GM18511 (cell line): ENCODE measurements at regions not wholly inside any gene's neighbourhood (a gene's known extent, or its start where the extent isn't known, plus 50 kb on each side); places are given as distances from the start of the nearest gene placed in this dataset.
"Not testable (repeated sequence)": the region's sequence is repeated elsewhere in the genome, so short reads cannot be mapped to it uniquely, and the experiment has no call there.

ENCODE experiments used
- ATAC-seq: cut with Tn5 transposase; IDR thresholded peaks from one replicate; pipeline ENCODE4 v1.9.1; 2021; ENCODE audit warnings: mild to moderate bottlenecking, moderate library complexity; ENCODE audit not compliant: unreplicated experiment

GRCh38 chr4:158397781-158398180 lies 123.9 kb upstream of the RXFP1 start:
- no peak for ATAC-seq

- ATAC-seq: not testable (repeated sequence)
Measured at GRCh38 chr4:158407961-158408360, 113.7 kb upstream of the RXFP1 start.

DNA sequence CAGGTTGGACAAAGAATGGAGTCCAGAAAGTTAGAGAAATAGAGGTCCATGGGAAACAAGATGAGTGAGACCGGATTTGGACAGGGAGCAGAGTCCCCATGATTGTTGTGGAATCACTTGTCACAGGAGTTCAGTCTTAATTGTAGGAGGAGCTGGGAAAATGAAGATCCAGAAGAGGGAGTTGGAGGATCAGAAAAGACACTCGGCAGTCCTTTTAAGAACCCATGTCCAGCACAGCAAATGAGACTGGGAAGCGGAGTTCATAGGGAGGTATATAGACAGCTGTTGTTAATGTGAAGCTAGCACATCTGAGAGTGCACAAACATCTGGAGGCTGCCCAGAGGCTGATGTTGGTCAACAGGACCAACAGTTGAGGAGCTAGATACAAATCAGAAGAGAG lies 111.4 kb upstream of the RXFP1 start:
- no peak for ATAC-seq

DNA sequence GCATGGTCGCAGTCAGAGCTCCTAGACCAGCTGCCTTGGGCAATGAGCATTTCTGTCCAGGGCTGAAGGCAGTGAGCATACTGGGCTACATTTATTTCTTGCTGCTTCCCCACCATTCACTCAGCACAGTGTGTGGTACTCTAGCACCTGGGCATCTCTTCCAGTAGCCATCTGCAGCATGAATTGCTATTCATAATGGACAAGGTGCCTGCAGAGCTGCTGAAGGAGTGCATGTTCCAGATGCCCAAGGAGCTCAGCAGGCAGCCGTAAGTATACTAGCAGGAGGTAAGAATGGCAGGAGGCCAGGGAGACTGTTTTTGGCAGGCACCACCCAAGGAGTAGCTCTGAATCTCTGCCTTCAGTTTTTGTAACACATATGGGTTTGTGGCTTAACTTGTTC lies 110.4 kb upstream of the RXFP1 start:
- ATAC-seq: no peak

- ATAC-seq: not testable (repeated sequence)
Measured at GRCh38 chr4:158418679-158419078, 103.0 kb upstream of the RXFP1 start.

- no peak for ATAC-seq
Measured at GRCh38 chr4:158420782-158421181, 100.9 kb upstream of the RXFP1 start.

- ATAC-seq: no peak
Measured at GRCh38 chr4:158422546-158422945, 99.1 kb upstream of the RXFP1 start.

DNA sequence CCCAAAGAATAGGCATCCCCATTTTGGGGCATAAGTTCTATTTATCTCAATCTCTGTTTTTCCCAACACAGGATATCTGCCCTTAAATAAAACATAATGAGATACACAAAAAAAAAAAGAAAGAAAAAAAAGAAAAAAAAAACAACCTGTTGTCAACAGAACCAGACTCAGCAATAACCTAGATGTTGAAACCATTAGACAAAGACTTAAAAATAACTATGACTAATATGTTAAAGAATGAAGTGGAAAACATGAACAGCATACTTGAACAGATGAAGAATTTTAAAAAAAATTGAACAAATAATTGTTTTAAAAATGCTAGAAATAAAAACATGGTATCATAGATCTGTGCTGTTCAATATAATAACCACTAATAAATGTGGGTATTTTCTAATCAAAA lies 93.4 kb upstream of the RXFP1 start:
- ATAC-seq: no peak

- ATAC-seq: no peak
Measured at GRCh38 chr4:158442736-158443135, 78.9 kb upstream of the RXFP1 start.

DNA sequence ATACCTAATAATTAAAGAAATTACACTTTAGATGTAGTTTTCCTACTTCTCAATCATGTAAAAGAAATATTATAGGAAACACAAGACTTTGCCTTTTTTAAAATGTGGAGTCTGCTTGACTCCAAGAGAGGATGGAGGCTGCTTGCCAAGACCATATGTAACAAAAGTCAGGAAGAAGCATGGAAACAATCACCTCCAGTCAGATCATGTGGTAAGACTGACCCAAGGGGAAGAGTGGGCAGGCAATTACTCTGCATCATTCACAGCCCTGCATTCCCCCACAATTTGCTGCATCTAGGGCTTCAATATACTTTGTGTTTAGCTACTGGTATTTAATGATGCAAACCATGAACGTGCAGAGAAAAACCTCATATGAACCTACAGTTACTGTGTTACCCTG lies 78.0 kb upstream of the RXFP1 start:
- no peak for ATAC-seq

GRCh38 chr4:158444621-158445020 lies 77.1 kb upstream of the RXFP1 start:
- ATAC-seq: no peak

GRCh38 chr4:158446106-158446505 lies 75.6 kb upstream of the RXFP1 start:
- no peak for ATAC-seq

- no peak for ATAC-seq
Measured at GRCh38 chr4:158450741-158451140, 70.9 kb upstream of the RXFP1 start.

DNA sequence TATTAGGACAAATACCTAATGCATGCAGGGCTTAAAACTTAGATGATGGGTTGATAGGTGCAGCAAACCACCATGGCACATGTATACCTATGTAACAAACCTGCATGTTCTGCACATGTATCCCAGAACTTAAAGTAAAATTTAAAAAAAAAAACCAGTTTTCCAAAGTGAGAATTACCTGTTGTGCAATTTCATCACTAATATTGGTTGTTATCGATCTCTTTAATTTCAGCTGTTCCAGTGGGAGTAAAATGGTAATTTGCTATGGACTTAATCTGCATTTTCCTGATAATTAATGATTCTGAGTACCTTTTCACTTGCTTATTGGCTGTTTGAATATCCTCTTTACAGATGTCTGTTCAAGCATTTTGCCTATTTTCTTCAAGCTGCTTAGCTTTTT lies 69.6 kb upstream of the RXFP1 start:
- ATAC-seq: not testable (repeated sequence)

- ATAC-seq: no peak
Measured at GRCh38 chr4:158458271-158458895, 63.3 kb upstream of the RXFP1 start.

DNA sequence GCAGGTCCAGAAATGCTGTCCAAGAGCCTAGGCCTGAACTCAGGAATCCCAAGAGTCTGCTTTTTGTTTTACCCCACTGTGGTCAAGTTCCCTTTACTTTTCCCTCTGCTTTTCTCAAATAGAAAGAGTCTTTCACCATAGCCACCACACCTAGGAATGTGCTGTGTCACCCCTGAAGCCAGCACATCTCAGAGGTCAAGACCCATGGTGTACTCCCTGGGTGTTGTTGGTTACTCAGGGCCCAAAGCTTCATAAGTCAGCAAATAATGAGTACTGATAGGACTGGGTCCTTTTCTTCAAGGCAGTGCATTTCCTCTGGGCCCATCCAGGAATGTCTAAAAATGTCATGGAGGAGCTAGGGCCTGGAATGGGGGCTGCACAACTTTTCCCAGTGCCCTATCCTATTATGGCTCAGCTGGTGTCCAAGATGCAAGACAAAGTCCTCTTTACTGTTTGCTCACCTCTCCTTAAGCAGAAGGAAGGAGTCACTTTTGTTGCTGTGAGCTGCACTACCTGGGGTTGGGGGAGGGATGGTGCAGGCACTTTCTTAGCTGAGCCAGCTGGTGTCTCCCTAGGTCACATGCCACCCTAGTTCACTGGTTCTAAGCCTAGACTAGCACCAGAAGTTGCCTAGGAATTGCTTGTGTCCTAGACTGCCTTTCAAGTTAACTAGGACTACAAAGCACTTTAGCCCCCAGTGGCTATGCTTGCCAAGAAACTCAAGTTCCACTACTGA lies 62.4 kb upstream of the RXFP1 start:
- ATAC-seq: no peak

- ATAC-seq: no peak
Measured at GRCh38 chr4:158461336-158461735, 60.3 kb upstream of the RXFP1 start.

DNA sequence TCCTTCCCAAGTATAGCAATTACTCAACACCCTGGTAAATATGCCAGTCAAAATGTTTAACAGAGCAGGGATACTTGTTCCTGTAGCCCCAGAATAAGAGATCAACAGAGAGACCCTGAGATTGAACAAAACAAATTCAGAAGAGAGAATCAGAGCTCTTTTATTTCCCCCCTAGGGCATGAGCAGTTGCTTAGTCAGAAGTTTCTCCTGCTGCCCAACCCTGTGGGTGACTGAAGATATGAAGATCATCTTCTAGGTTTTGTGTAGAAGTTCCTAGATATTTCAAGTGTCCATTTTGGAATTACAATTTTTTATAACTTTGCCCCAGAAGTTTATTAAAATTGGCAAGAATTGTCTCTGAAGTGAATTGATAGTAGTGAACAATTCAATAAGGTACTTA lies 59.1 kb upstream of the RXFP1 start:
- ATAC-seq: no peak
